ENCODE measurements at regions not wholly inside any gene's neighbourhood (a gene's known extent, or its start where the extent isn't known, plus 50 kb on each side); places are given as distances from the start of the nearest gene placed in this dataset.

GRCh38 chr5:78719504-78720219, 71.1 kb upstream of the LHFPL2 start:
- H3K27me3 ChIP-seq (ENCODE audit: control insufficient read depth, insufficient read depth, low read length): no peaks in the 10 kb centered on the region
- H3K23ac ChIP-seq (ENCODE audit: low read depth, low read length): no peak overlapping the region; the same call in 1 of the 2 replicates
- H3K9ac ChIP-seq (ENCODE audit: low read depth, low read length): no peak overlapping the region
- H2AK9ac ChIP-seq (replicated peaks; ENCODE audit: low read depth, low read length, poor library complexity): peak overlapping the region; percentile 38
- in situ Hi-C loops (cut with MboI; ENCODE audit: low sequenced_read_pairs): no loop called here
- H2BK15ac ChIP-seq (ENCODE audit: low read depth, low read length): no peak overlapping the region; the same call in 2 of the 3 replicates
- no peak overlapping the region for H2BK120ac ChIP-seq (ENCODE audit: low read depth, low read length)
- H4K91ac ChIP-seq (ENCODE audit: insufficient read depth, low read depth, low read length): no peak overlapping the region
- no peak overlapping the region for H3K27ac ChIP-seq (ENCODE audit: insufficient read depth, low read length)
- 100% methylated on average over 2 of the region's 8 CpGs; no CpG with 5 or more reads in 1 of the 2 experiments for WGBS, 2 experiments (ENCODE audit: extremely low coverage in 2 of 2, insufficient read length in 1 of 2)
- peak overlapping the region; percentile 10 for H2AFZ ChIP-seq (replicated peaks; ENCODE audit: low read length, poor library complexity)
- H4K8ac ChIP-seq (ENCODE audit: low read depth in 2 of 2, low read length in 2 of 2): no peak overlapping the region
- H3K79me1 ChIP-seq (ENCODE audit: low read depth in 1 of 2, low read length in 2 of 2): no peaks in the 10 kb centered on the region
- intact Hi-C loops (cut with micrococcal nuclease): no loop called here
- BruUV-seq (replicated peaks): no TSS peak
- no peaks in the 10 kb centered on the region for H3K36me3 ChIP-seq (ENCODE audit: control insufficient read depth, insufficient read depth, low read length)
- peak overlapping the region; percentile 68 for H2AK5ac ChIP-seq (ENCODE audit: low read depth, low read length)
- peak overlapping the region; percentile 49; the same call in 1 of the 2 replicates for H4K5ac ChIP-seq (ENCODE audit: low read depth, low read length)
- DNase-seq (no peak), ATAC-seq (ENCODE audit: low read depth) (no peak)
- TF ChIP-seq, protein P1, sequence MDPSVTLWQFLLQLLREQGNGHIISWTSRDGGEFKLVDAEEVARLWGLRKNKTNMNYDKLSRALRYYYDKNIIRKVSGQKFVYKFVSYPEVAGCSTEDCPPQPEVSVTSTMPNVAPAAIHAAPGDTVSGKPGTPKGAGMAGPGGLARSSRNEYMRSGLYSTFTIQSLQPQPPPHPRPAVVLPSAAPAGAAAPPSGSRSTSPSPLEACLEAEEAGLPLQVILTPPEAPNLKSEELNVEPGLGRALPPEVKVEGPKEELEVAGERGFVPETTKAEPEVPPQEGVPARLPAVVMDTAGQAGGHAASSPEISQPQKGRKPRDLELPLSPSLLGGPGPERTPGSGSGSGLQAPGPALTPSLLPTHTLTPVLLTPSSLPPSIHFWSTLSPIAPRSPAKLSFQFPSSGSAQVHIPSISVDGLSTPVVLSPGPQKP (IDR thresholded peaks at IDR 0.05; ENCODE audit: borderline replicate concordance, low read depth, low read length): no peak
- no peak for TF ChIP-seq CHD1 (IDR thresholded peaks at IDR 0.05; ENCODE audit: low read depth, low read length)
- TF ChIP-seq RCOR1 (IDR thresholded peaks at IDR 0.05; ENCODE audit: insufficient replicate concordance, low read length): no peak
- peak; percentile 34; the same call in 1 of the 2 replicates for TF ChIP-seq CEBPB (IDR thresholded peaks at IDR 0.05; ENCODE audit: low read depth, low read length)
- no peak for TF ChIP-seq RFX5 (IDR thresholded peaks at IDR 0.05; ENCODE audit: low read depth, low read length)
- TF ChIP-seq MAZ (IDR thresholded peaks at IDR 0.05; ENCODE audit: borderline replicate concordance, low read depth, low read length): no peak
- no peaks in the 10 kb centered on the region for H4K20me1 ChIP-seq (ENCODE audit: insufficient read depth, low read length)
- dilution Hi-C loops (cut with HindIII; ENCODE audit: low sequenced_read_pairs, unreplicated experiment): no loop called here
- H3K9me3 ChIP-seq (ENCODE audit: control insufficient read depth, insufficient read depth, low read length): no peaks in the 10 kb centered on the region
- POLR2A ChIA-PET (ENCODE audit: unreplicated experiment): no interaction called here
- H3K56ac ChIP-seq (ENCODE audit: extremely low read depth, insufficient read depth, low read length): no peak overlapping the region
- H2BK20ac ChIP-seq (ENCODE audit: low read depth, low read length): peak overlapping the region; percentile 71
- H3K4me1 ChIP-seq (ENCODE audit: control insufficient read depth, insufficient read depth, low read length): peaks cover 32% of the 10 kb centered on the region
- H3K4me2 ChIP-seq (ENCODE audit: low read depth, low read length): no peak overlapping the region
- peak overlapping the region; percentile 53 for H3K4ac ChIP-seq (ENCODE audit: low read depth, low read length)
- H3K4me3 ChIP-seq (ENCODE audit: insufficient read depth, low read depth, low read length): no peak overlapping the region
- no peak overlapping the region for H2BK5ac ChIP-seq (ENCODE audit: low read depth, low read length, poor library complexity, severe bottlenecking)
- CTCF ChIA-PET: interaction anchor here (0.6 to 1.0 kb wide), 2 partner anchors 41 to 74 kb away, joined by 3 to 4 read pairs; no protein-coding TSS in a partner anchor
- H3K18ac ChIP-seq (ENCODE audit: low read depth, low read length): peak overlapping the region; percentile 46; the same call in 1 of the 2 replicates
- H3K14ac ChIP-seq (replicated peaks; ENCODE audit: low read depth, low read length): peak overlapping the region; percentile 52
- H3K9me1 ChIP-seq (ENCODE audit: insufficient read depth, low read length): peaks cover 20% of the 10 kb centered on the region
